ENCODE measurements at regions not wholly inside any gene's neighbourhood (a gene's known extent, or its start where the extent isn't known, plus 50 kb on each side); places are given as distances from the start of the nearest gene placed in this dataset.

- Histone ChIP-seq H3K36me3 (no peaks in the 10 kb centered on the region), H3K9me3 (no peaks in the 10 kb centered on the region), H3K4me3 (no peak overlapping the region), H3K4me1 (ENCODE audit: insufficient read depth) (no peaks in the 10 kb centered on the region), H3K27ac (no peak overlapping the region), H3K27me3 (no peaks in the 10 kb centered on the region)
- no peak for TF ChIP-seq POLR2A (IDR thresholded peaks at IDR 0.05)
- TF ChIP-seq EP300 (IDR thresholded peaks at IDR 0.05): no peak
- no peak for TF ChIP-seq CTCF (IDR thresholded peaks at IDR 0.05)
- intact Hi-C loops (cut with DNase I): no loop called here
- 77 to 89% (median 86%) methylated on average over 1 of the region's 1 CpG for WGBS, 3 donors
- DNase-seq: no peak
Measured at GRCh38 chr1:219000005-219000404, 173.7 kb upstream of the LYPLAL1 start.

GRCh38 chr1:219000631-219001030 is 173.0 kb upstream of the LYPLAL1 start:
- Histone ChIP-seq H3K4me3 (no peak overlapping the region), H3K9me3 (no peaks in the 10 kb centered on the region), H3K36me3 (no peaks in the 10 kb centered on the region), H3K27me3 (no peaks in the 10 kb centered on the region), H3K4me1 (ENCODE audit: insufficient read depth) (no peaks in the 10 kb centered on the region), H3K27ac (no peak overlapping the region)
- DNase-seq: no peak
- 86 to 95% (median 90%) methylated on average over 1 of the region's 1 CpG for WGBS, 3 donors
- TF ChIP-seq CTCF (IDR thresholded peaks at IDR 0.05): no peak
- no peak for TF ChIP-seq POLR2A (IDR thresholded peaks at IDR 0.05)
- no peak for TF ChIP-seq EP300 (IDR thresholded peaks at IDR 0.05)
- intact Hi-C loops (cut with DNase I): no loop called here

GRCh38 chr1:219010720-219011119 is 163.0 kb upstream of the LYPLAL1 start:
- no peak overlapping the region for H3K4me3 ChIP-seq
- intact Hi-C loops (cut with DNase I): no loop called here
- no peaks in the 10 kb centered on the region for H3K27me3 ChIP-seq
- H3K9me3 ChIP-seq: no peaks in the 10 kb centered on the region
- no peaks in the 10 kb centered on the region for H3K36me3 ChIP-seq
- no peaks in the 10 kb centered on the region for H3K4me1 ChIP-seq (ENCODE audit: insufficient read depth)
- 87 to 97% (median 95%) methylated on average over 2 of the region's 2 CpGs for WGBS, 3 donors
- no peak for TF ChIP-seq POLR2A (IDR thresholded peaks at IDR 0.05)
- TF ChIP-seq EP300 (IDR thresholded peaks at IDR 0.05): no peak
- TF ChIP-seq CTCF (IDR thresholded peaks at IDR 0.05): no peak
- DNase-seq: no peak
- no peak overlapping the region for H3K27ac ChIP-seq

- no peak overlapping the region for H3K27ac ChIP-seq
- DNase-seq: no peak
- intact Hi-C loops (cut with DNase I): no loop called here
- H3K36me3 ChIP-seq: no peaks in the 10 kb centered on the region
- no peaks in the 10 kb centered on the region for H3K4me1 ChIP-seq (ENCODE audit: insufficient read depth)
- H3K4me3 ChIP-seq: no peak overlapping the region
- no peaks in the 10 kb centered on the region for H3K27me3 ChIP-seq
- no peaks in the 10 kb centered on the region for H3K9me3 ChIP-seq
- TF ChIP-seq POLR2A (IDR thresholded peaks at IDR 0.05) (no peak), CTCF (IDR thresholded peaks at IDR 0.05) (no peak), EP300 (IDR thresholded peaks at IDR 0.05) (no peak)
- WGBS, 3 donors: 80 to 94% (median 86%) methylated on average over 2 of the region's 2 CpGs
Measured at GRCh38 chr1:219020386-219020785, 153.3 kb upstream of the LYPLAL1 start.

GRCh38 chr1:219020846-219021245 is 152.8 kb upstream of the LYPLAL1 start:
- Histone ChIP-seq H3K36me3 (no peaks in the 10 kb centered on the region), H3K9me3 (no peaks in the 10 kb centered on the region), H3K4me1 (ENCODE audit: insufficient read depth) (no peaks in the 10 kb centered on the region), H3K4me3 (no peak overlapping the region), H3K27me3 (no peaks in the 10 kb centered on the region), H3K27ac (no peak overlapping the region)
- no peak for TF ChIP-seq CTCF (IDR thresholded peaks at IDR 0.05)
- TF ChIP-seq POLR2A (IDR thresholded peaks at IDR 0.05): no peak
- no peak for TF ChIP-seq EP300 (IDR thresholded peaks at IDR 0.05)
- intact Hi-C loops (cut with DNase I): no loop called here
- DNase-seq: no peak

Data from ovary (tissue), 7 donors.